HK-2 (cell line): ENCODE measurements at regions not wholly inside any gene's neighbourhood (a gene's known extent, or its start where the extent isn't known, plus 50 kb on each side); places are given as distances from the start of the nearest gene placed in this dataset.
"Not testable (repeated sequence)": the region's sequence is repeated elsewhere in the genome, so short reads cannot be mapped to it uniquely, and the experiment has no call there.

Experiments used
- DNase-seq: peaks from one replicate; pipeline ENCODE4 v3.0.0-alpha.2; 2018; ENCODE audit not compliant: unreplicated experiment

DNA sequence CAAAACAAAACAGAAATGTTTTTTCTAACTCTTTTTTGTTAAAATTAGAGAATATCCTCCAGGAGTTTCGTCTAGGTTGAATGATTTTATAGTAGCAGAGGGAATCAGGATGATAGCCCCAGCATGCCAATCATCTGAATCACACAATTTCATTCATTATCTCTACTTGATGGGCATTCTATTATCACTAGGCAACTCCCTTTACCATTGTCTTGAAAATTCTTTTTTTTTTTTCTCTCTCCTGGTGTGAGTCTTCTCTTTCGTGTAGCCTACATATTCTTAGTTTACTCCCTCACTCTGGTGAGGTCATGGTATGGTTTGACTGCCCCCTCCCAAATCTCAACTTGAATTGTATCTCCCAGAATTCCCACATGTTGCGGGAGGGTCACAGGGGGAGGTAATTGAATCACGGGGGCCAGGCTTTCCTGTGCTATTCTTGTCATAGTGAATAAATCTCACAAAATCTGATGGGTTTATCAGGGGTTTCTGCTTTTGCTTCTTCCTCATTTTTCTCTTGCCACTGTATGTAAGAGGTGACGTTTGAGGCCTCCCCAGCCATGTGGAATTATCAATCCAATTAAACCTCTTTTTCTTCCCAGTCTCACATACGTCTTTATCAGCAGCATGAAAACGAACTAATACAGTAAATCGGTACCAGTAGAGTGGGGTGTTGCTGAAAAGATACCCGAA is 105.0 kb downstream of the OTUD1 start:
- no peak for DNase-seq

DNA sequence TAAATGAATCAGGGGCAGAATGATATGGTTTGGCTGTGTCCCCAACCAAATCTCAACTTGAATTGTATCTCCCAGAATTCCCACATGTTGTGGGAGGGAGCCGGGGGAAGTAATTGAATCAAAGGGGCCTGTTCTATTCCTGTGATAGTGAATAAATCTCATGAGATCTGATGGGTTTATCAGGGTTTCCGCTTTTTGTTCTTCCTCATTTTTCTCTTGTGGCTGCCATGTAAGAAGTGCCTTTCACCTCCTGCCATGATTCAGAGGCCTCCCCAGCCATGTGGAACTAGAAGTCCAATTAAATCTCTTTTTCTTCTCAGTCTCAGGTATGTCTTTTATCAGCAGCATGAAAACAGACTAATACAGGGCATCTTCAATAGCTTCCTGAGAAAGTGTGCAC is 107.0 kb downstream of the OTUD1 start:
- not testable (repeated sequence) for DNase-seq

DNA sequence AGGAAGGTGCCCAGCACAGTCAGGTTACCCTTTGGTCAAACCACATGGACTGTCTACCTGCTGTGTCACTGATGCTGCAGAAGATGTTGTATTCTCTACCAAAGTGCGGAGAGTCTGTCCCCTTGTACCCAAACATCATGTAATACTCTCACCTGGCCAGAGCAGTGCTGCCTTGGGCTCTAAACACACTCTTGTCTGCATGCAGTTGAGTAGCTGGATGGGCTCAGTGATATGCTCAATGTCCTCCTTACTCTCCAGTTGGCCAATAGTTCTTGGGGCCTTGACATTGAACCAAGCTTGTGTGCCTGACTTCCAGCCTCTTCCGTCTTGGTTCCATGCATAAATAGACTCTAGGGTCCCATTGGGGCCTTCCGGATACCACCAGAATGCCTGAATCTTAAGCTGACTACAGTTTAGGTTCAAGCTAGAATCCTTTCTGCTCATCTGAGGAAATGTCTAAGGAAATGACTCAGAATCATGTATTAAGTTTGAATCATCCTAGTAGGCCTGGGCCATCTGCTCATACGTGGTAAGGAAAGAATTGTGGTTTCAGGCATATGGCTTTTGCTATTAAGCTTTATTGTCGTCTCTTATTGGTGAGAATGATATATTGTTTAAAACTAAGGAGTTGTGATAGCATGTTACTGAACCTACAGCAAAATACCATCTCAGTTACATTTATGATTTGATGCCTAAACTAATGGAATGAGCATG is 118.0 kb downstream of the OTUD1 start:
- DNase-seq: no peak

DNA sequence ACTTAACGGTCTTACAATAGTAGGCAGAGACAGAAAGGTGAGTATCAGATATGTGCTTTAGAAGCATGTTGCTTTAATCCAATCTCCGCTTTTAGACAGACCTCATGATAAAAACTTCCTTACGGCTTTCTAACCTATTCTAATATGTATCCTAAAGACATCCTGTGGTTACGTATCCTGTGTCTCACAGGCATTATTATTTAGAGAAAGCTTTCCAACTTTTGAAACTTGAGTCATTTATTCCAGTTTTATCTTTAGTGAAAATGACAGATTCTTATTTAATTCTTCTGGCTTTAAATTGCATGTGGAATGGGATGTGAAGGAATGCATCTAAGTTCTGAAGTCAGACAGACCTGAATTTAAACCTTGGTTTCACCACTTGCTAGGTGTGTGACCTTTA is 118.9 kb downstream of the OTUD1 start:
- no peak for DNase-seq

DNA sequence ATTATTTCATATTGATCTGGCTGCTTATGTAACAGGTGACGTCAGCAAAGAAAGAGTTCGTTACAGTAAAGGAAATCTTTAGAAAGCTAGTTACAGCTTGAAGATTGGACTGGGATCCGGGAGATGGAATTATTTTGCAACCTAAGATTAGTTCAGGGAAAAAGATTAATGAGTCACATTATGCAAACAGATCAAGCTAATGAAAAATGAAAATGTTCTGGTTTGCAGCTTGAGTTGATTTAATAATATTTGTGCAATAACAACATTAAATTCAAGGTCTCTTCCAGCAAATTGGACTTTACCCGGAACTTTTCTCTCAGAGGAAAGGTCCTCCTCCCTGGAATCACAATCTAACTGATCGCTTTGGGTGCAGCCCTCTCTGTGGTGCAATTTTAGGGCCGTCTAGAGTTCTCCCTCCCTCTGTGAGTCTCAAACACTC is 119.5 kb downstream of the OTUD1 start:
- no peak for DNase-seq

DNA sequence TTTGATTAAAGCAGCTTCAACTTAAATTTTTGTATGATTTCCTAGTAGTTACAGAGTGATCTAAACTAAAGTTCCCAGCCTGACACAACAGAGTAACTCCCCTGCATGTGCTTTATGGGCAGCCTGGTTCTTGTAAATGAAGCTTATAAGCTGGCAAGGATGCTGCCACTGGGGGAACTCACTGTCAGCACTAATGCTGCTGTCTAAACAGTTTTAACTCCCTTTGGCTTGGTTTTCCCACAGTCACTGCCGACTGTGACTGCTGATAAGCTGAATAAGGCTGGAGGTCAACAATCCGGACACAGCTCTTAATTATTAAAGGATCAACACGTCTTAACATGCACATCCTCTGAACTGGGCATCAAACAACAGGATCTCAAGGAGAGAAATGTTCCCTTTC is 130.1 kb downstream of the OTUD1 start:
- no peak for DNase-seq

DNA sequence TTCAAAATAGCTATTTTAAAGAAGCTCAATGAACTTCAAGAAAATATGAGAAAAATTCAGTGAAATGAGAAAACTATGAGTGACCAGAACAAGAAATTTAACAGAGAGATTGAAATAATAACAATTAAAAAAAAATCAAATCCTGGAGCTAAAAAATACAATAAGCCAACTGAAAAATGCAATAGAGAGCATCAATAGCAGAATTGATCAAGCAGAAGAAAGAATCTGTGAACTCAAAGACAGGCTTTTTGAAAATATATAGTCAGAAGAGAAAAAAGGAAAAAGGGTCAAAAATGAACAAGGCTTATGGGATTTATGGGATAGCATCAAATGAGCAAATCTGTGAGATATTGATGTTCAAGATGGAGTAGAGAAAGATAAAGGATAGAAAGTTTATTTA is 133.0 kb downstream of the OTUD1 start:
- no peak for DNase-seq

DNA sequence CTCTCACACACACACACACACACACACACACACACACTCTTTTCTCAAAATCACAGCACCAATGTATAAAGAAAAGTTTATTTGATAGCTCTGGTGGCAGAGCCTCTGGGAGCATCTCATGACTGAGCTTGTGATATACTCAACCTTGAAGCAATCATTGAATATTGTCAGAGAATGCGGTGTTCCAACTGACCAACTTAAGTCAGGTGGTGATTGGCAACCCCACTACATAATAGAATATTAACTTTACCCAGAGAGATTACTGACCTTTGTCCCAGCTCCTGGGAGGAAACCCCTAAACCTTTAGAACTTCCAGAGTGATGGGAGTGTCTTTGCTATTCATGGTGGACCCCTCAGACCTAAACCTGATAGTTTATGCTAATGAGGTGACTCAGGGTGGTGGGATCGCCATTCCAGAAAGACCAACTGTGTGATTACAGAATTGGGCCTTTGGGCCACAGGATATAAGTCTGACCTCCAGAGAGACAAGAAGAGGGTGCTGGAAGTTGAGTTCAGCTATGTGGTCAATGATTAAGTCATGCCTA is 143.1 kb downstream of the OTUD1 start:
- DNase-seq: no peak

DNA sequence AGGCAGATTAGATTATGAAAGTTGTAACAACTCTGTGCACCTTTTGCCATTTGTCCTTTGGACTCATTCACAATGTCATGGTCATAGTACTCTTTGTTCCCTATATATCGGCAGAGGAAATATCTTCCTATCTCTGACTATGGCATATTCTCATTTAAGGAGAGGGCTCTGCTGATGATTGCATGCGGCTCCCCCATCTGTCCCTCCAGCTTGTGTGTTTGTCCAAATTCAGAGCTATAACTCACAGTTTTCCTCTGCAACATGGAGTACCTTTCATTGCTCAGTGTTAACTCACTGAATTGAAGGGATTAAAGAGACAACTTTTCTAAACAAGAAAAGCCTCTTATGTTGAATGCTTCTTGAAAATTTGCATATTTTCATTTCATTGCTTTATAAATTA is 145.5 kb downstream of the OTUD1 start:
- no peak for DNase-seq

DNA sequence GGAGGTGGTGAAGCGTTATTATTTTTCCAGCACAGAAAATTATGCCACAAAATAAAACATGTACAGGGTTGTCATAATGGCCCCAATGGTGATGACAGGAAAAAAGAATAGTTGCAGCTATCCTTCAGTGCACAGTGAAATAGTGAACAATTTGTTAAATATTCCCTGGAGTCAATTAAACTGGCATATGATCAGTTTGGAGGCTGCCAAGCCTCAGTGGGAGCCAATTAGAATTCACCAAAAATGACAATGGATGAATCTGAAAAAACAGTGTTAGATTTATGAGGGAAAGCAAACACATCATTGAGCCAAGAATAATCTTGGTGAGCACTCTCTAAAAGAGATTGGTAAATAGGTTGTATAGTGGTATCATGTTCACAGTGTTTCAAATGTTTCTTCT is 146.3 kb downstream of the OTUD1 start:
- DNase-seq: no peak

DNA sequence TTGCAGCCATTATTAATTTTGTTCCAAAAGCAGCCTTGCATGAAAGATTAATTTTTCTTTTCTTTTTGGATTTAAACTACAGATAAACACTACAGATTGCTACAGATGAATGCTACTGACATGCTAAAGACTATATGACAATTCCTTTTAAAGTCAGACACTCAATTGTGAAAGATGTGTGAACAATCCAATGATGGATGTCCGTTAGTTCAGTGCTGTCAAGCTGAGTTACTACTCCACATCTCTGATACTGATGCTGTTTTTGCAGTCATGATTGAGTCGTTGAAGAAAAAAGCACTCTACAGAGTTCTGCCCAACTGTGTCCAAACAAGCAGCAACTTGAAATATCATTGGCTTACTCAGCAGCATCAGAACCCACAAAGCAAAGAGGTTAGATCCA is 146.8 kb downstream of the OTUD1 start:
- no peak for DNase-seq

DNA sequence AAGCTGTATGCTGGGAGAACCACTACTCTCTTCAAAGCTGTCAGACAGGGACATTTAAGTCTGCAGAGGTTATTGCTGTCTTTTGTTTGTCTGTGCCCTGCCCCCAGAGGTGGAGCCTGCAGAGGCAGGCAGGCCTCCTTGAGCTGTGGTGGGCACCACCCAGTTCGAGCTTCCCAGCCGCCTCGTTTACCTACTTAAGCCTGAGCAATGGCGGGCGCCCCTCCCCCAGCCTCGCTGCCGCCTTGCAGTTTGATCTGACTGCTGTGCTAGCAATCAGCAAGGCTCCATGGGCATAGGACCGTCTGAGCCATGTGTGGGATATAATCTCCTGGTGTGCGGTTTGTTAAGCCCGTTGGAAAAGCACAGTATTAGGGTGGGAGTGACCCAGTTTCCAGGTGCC is 156.4 kb downstream of the OTUD1 start:
- DNase-seq: not testable (repeated sequence)

DNA sequence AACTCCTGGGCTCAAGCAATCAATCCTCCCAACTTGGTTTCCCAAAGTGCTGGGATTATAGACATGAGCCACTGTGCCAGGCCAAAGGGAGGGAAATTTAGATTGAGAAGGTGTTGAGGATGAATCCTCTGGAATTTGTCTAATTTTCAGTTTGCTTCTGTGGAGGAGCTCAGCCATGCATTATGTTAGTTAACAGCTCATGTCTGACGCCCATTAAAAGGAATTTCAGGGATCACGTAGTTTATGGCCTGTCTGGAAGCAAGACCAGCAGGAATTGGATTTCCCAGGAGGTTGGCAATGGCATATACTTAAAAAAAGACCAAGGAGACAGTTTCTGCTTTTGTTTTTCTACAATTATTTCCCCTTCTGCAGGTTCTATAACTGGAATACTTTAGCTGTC is 165.7 kb downstream of the OTUD1 start:
- no peak for DNase-seq

DNA sequence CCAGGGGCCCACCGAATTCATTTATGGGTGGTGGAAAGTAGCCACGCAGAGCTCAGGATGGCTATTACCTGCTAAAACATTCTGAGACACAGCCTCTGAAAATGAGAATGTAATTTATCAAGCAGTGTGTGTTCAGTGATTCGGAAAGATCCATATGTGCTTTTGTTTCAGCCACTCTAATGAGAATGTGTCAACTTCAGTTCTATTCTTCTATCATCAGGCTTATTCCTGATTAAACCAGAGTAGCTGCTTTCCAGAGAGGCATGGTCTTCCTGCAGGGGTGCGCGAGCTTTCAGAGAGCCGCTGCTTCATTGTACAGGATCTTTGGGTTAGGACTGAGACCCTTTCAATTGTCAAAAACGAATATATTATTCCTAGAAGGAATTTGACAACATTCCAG is 167.6 kb downstream of the OTUD1 start:
- no peak for DNase-seq

DNA sequence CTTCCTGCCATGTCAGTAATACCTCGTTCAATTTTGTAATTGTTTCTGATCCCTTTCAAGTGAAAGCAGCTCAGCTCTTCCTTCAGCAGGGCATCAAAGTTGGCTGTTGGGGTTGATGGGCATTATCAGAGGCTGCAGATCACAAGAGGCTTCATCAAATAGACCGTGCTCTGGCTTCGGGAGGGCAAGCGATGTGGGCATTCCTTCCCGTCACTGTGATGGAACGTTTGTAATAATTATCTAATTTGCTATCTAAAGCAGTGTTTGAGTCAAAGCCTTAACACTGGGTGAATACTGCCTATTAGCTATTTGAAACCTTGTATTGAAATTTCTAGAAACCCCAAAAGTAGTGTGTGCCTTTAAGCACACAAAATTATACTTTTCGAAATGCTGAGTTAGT is 170.1 kb downstream of the OTUD1 start:
- no peak for DNase-seq

DNA sequence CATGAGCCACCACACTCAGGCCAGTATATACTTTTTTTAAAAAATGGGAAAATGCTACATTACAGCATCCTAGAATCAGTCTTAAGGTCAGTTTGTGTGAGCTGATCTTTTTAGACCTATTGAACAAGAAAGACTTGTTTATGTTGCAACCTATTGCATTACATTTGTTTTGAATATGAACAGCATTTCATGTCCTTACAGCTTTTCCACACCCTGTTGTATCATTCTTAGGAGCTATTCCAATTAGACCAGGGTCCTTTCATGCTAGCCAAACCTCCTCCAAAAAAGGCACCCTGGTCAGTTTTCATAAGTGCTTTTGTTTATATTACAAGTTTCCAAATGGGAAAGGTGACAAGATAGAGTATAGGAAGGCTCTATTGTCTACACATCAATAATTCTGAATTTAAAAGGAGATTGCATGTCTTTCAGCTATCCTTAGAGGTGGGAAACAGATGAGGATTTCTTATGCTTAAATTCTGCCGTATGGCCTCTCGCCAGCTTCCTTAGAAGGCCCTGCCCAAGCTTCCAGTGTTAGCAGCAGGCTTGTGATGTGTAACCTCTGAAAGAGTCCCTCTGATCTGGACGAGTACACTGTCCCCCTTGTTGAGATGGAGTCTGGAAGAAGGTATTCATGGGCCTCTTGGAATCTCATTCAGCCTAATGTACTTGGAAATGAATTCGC is 171.9 kb downstream of the OTUD1 start:
- DNase-seq: no peak

DNA sequence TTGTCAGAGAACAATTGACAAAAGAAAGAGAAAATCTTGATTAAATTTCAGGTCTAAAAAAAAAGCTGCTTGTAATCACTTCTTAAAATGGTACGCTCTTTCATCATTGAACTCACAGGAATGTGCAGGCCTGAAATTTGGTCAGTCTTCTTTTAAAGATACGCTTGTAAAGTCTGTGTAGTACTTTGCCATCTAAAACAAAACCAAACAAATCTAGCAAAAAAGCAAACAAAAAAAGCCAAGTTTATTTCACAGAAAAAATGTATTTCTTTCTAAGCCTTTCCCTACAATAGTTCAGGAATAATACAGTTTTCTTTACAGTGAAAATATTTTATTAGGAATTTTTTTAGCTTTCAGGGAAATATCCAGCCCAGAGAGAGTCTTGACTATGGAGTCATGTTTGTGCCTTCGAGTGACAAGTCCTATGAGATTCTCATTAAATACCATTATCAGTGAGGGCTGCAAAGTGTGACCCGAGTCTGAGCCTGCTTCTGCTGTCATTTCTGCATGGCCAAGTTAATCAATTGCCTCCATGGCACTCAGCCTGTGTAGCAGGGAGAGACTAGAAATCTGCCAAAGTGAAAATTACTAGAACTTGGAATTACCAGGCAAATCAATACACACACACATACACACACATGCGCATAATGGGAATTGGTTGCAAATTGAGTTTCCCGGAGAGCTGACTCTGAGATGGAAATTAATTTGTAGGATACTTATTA is 172.6 kb downstream of the OTUD1 start:
- DNase-seq: no peak

DNA sequence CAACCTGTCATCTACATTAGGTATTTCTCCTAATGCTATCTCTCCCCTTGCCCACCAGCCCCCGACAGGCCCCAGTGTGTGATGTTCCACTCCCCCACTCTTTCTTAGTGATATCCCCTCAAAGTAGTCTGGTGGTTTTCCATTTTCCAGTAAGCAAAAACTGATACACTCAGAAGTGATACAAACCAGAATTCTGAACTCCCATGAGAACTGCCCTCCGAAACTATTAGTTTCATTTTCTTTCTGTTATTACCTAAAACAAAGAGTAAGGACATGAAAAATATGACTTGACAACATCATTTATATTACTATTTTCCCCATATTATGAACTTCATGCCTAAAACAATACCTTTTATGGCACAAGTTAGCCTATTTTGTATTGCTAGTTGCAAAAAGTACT is 175.0 kb downstream of the OTUD1 start:
- no peak for DNase-seq

DNA sequence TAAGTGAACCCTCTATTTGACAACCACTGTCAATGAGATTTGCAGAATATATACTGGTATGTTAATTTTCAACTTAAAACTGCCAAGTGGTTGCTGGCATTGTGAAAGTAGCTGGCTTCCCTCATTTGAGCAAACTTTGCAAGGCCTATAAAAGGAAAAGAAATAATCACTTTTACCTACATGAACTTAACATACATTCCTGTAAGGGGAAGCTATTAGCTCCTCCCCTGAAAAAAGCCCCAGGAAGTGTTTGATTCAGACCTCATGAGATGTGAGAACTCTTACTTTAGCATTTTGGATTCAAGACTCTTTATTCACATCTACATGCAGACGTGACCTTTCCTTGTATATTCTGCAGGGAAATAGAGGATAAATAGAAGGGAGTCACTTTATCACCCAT is 175.6 kb downstream of the OTUD1 start:
- DNase-seq: no peak

DNA sequence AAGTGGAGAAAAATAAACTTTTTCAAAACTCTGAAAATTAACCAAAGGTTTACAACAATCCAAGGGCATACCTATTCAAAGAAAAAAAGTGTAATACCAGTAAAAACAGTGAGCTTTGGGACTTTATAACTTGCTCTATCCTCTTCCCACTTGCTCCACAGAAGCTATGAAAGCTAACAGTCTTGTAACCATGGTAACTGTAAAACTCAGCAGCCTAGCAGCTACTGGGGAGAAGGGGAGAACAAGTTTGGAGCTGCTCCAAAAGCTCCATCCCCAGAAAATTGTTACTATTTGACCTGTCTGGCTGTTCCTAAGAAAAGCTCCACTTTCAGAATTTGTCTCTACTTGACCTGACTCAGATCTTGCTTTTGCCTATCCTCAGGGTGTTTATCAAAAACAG is 191.5 kb downstream of the OTUD1 start:
- DNase-seq: no peak

DNA sequence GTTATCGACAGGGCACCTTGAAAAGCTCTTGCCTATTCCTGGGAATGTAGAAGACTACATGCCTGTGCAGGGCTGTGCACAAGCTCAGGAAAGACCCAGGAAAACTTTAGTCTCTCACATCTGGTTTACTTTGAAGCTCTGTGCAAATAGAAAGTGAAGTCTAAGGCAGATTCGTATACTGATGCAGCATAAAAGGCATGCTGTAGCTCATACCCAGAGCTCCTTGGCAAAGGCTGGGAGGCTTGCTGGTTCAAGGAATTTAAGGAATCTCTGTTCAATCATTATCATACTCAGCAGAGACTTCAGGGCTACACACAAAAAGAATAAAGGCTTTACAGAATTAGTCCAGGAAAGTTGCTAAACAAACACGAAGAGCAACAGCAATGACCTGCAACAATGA is 192.0 kb downstream of the OTUD1 start:
- DNase-seq: no peak

DNA sequence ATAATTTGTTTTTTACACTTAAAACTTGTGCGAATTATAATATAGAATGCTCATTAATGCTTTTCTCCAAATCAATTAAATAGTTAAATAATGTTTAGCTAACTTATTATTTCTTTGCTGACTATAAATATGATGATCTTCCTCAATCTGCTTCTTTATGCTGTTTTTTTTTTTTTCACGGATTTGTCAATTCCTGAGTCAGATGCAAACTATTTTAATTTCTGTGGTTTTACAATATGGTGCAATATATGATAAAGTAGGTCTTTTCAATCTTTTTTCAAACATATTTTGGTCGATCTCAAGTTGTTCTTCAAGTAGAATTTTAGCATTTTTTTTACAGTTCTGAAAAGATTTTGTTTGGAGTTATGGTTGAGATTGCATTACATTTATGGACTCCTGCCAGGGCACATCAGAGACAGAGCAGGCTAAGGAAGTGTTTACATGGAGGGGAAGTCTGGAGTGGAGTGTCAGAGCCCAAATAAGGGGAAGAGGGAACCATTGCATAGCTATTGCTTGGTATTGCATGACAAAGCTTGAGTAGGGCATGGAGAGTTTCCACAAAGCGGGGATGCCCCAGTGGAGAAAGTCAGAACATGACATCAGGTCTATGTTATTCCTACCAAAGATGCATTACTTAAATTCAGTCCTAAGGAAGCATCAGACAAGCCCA is 204.4 kb downstream of the OTUD1 start:
- DNase-seq: no peak
